ENCODE measurements at regions not wholly inside any gene's neighbourhood (a gene's known extent, or its start where the extent isn't known, plus 50 kb on each side); places are given as distances from the start of the nearest gene placed in this dataset.

- Histone ChIP-seq H3K27me3 (ENCODE audit: control insufficient read depth in 1 of 2, insufficient read depth in 2 of 2, low read length in 2 of 2) (no peaks in the 10 kb centered on the region), H3K27ac (ENCODE audit: low read depth in 2 of 2, low read length in 1 of 2) (no peak overlapping the region), H3K9me3 (ENCODE audit: control insufficient read depth in 2 of 2, insufficient read depth in 1 of 2, low read depth in 1 of 2, low read length in 1 of 2) (no peaks in the 10 kb centered on the region), H3K4me1 (ENCODE audit: control insufficient read depth in 2 of 2, insufficient read depth in 2 of 2, low read length in 1 of 2) (no peaks in the 10 kb centered on the region), H3K4me3 (ENCODE audit: low read depth in 1 of 2, low read length in 2 of 2) (no peak overlapping the region), H3K36me3 (ENCODE audit: control insufficient read depth in 2 of 2, insufficient read depth in 2 of 2, low read length in 1 of 2) (no peaks in the 10 kb centered on the region)
- 15 to 35% methylated on average over 1 of the region's 1 CpG for WGBS, 2 donors
Measured at GRCh38 chr4:111605111-111605510, 540.1 kb upstream of the FAM241A start.

- H3K27me3 ChIP-seq (ENCODE audit: control insufficient read depth in 1 of 2, insufficient read depth in 2 of 2, low read length in 2 of 2) = no peaks in the 10 kb centered on the region
- H3K27ac ChIP-seq (ENCODE audit: low read depth in 2 of 2, low read length in 1 of 2) = no peak overlapping the region
- 83 to 86% methylated on average over 5 of the region's 5 CpGs for WGBS, 2 donors
- H3K4me3 ChIP-seq (ENCODE audit: low read depth in 1 of 2, low read length in 2 of 2) = no peak overlapping the region
- H3K4me1 ChIP-seq (ENCODE audit: control insufficient read depth in 2 of 2, insufficient read depth in 2 of 2, low read length in 1 of 2) = no peaks in the 10 kb centered on the region
- H3K9me3 ChIP-seq (ENCODE audit: control insufficient read depth in 2 of 2, insufficient read depth in 1 of 2, low read depth in 1 of 2, low read length in 1 of 2) = no peaks in the 10 kb centered on the region
- no peaks in the 10 kb centered on the region for H3K36me3 ChIP-seq (ENCODE audit: control insufficient read depth in 2 of 2, insufficient read depth in 2 of 2, low read length in 1 of 2)
Measured at GRCh38 chr4:111610681-111611080, 534.6 kb upstream of the FAM241A start.

GRCh38 chr4:111618908-111619307 lies 526.3 kb upstream of the FAM241A start:
- Histone ChIP-seq H3K9me3 (ENCODE audit: control insufficient read depth in 2 of 2, insufficient read depth in 1 of 2, low read depth in 1 of 2, low read length in 1 of 2) (no peaks in the 10 kb centered on the region), H3K27ac (ENCODE audit: low read depth in 2 of 2, low read length in 1 of 2) (no peak overlapping the region), H3K36me3 (ENCODE audit: control insufficient read depth in 2 of 2, insufficient read depth in 2 of 2, low read length in 1 of 2) (no peaks in the 10 kb centered on the region), H3K27me3 (ENCODE audit: control insufficient read depth in 1 of 2, insufficient read depth in 2 of 2, low read length in 2 of 2) (no peaks in the 10 kb centered on the region), H3K4me1 (ENCODE audit: control insufficient read depth in 2 of 2, insufficient read depth in 2 of 2, low read length in 1 of 2) (no peaks in the 10 kb centered on the region), H3K4me3 (ENCODE audit: low read depth in 1 of 2, low read length in 2 of 2) (no peak overlapping the region)
- WGBS, 2 donors = 35 to 38% methylated on average over 6 of the region's 6 CpGs

GRCh38 chr4:111628437-111628836 lies 516.8 kb upstream of the FAM241A start:
- Histone ChIP-seq H3K4me3 (ENCODE audit: low read depth in 1 of 2, low read length in 2 of 2) (no peak overlapping the region), H3K27me3 (ENCODE audit: control insufficient read depth in 1 of 2, insufficient read depth in 2 of 2, low read length in 2 of 2) (no peaks in the 10 kb centered on the region), H3K4me1 (ENCODE audit: control insufficient read depth in 2 of 2, insufficient read depth in 2 of 2, low read length in 1 of 2) (no peaks in the 10 kb centered on the region), H3K27ac (ENCODE audit: low read depth in 2 of 2, low read length in 1 of 2) (no peak overlapping the region), H3K9me3 (ENCODE audit: control insufficient read depth in 2 of 2, insufficient read depth in 1 of 2, low read depth in 1 of 2, low read length in 1 of 2) (no peaks in the 10 kb centered on the region), H3K36me3 (ENCODE audit: control insufficient read depth in 2 of 2, insufficient read depth in 2 of 2, low read length in 1 of 2) (no peaks in the 10 kb centered on the region)
- 71 to 74% methylated on average over 10 of the region's 10 CpGs for WGBS, 2 donors

DNA sequence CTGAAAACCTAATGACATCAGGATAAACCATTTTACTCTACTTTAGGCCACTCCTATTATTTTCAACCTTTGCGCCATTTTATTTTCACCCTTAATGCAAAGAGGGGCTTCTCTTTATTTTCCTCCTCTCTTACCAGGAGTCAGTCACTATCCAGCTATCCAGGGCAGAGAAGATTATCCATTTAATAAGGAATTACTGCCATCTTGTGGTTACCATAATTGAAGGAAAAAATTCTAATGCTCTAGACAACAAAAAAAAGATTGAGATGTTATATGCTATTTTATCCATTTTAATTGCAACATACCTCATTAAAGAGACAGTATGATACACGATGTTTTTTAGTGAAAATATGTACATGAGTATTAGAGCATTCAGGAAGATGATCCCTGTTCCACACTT lies 514.5 kb upstream of the FAM241A start:
- Histone ChIP-seq H3K36me3 (ENCODE audit: control insufficient read depth in 2 of 2, insufficient read depth in 2 of 2, low read length in 1 of 2) (no peaks in the 10 kb centered on the region), H3K27me3 (ENCODE audit: control insufficient read depth in 1 of 2, insufficient read depth in 2 of 2, low read length in 2 of 2) (no peaks in the 10 kb centered on the region), H3K27ac (ENCODE audit: low read depth in 2 of 2, low read length in 1 of 2) (no peak overlapping the region), H3K4me3 (ENCODE audit: low read depth in 1 of 2, low read length in 2 of 2) (no peak overlapping the region), H3K4me1 (ENCODE audit: control insufficient read depth in 2 of 2, insufficient read depth in 2 of 2, low read length in 1 of 2) (no peaks in the 10 kb centered on the region), H3K9me3 (ENCODE audit: control insufficient read depth in 2 of 2, insufficient read depth in 1 of 2, low read depth in 1 of 2, low read length in 1 of 2) (no peaks in the 10 kb centered on the region)
- 45 to 49% methylated on average over 2 of the region's 2 CpGs for WGBS, 2 donors

DNA sequence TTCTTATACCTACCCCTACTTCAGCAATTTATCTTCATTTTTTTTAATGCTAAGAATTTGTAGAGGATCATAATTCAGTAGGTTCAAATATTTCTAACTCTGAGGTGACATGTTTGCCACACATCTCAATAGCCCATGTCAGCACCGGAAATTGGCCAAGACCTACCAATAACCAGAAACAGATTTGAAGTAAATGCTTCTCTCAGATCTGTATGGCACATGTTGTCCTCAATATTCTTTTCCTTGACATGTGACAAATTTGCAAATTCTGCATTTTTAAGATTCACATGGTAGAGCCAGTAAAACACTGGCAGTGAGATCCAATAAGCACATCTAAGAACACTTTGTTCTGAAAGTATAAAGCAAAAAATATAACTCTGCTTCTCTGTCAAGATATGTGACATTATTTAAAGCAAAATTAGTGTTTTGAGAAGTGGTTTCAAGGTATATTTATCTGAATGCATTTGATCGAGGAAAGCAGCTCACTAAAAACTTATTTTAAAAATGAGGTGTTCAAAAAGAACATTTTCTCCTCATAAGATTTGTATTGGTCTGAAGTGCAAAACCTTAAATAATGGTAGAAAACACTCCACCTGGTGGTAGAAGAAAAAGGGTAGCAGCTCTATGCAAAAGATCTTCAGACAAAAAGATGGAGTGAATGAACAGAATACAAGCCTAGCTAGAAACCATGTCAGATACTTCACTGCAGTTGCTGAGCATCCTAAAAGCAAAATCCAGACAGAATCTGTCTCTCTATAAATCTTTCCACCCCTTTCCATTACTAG lies 513.8 kb upstream of the FAM241A start:
- no peaks in the 10 kb centered on the region for H3K27me3 ChIP-seq (ENCODE audit: control insufficient read depth in 1 of 2, insufficient read depth in 2 of 2, low read length in 2 of 2)
- H3K9me3 ChIP-seq (ENCODE audit: control insufficient read depth in 2 of 2, insufficient read depth in 1 of 2, low read depth in 1 of 2, low read length in 1 of 2) = no peaks in the 10 kb centered on the region
- H3K4me1 ChIP-seq (ENCODE audit: control insufficient read depth in 2 of 2, insufficient read depth in 2 of 2, low read length in 1 of 2) = no peaks in the 10 kb centered on the region
- 59 to 67% methylated on average over 2 of the region's 2 CpGs for WGBS, 2 donors
- H3K36me3 ChIP-seq (ENCODE audit: control insufficient read depth in 2 of 2, insufficient read depth in 2 of 2, low read length in 1 of 2) = no peaks in the 10 kb centered on the region
- no peak overlapping the region for H3K4me3 ChIP-seq (ENCODE audit: low read depth in 1 of 2, low read length in 2 of 2)
- no peak overlapping the region for H3K27ac ChIP-seq (ENCODE audit: low read depth in 2 of 2, low read length in 1 of 2)

GRCh38 chr4:111632641-111633151 lies 512.6 kb upstream of the FAM241A start:
- no peak overlapping the region for H3K27ac ChIP-seq (ENCODE audit: low read depth in 2 of 2, low read length in 1 of 2)
- no peak overlapping the region for H3K4me3 ChIP-seq (ENCODE audit: low read depth in 1 of 2, low read length in 2 of 2)
- H3K9me3 ChIP-seq (ENCODE audit: control insufficient read depth in 2 of 2, insufficient read depth in 1 of 2, low read depth in 1 of 2, low read length in 1 of 2) = no peaks in the 10 kb centered on the region
- 64 to 65% methylated on average over 1 of the region's 1 CpG for whole genome bisulfite sequencing, 2 donors
- no peaks in the 10 kb centered on the region for H3K36me3 ChIP-seq (ENCODE audit: control insufficient read depth in 2 of 2, insufficient read depth in 2 of 2, low read length in 1 of 2)
- H3K27me3 ChIP-seq (ENCODE audit: control insufficient read depth in 1 of 2, insufficient read depth in 2 of 2, low read length in 2 of 2) = no peaks in the 10 kb centered on the region
- H3K4me1 ChIP-seq (ENCODE audit: control insufficient read depth in 2 of 2, insufficient read depth in 2 of 2, low read length in 1 of 2) = no peaks in the 10 kb centered on the region

DNA sequence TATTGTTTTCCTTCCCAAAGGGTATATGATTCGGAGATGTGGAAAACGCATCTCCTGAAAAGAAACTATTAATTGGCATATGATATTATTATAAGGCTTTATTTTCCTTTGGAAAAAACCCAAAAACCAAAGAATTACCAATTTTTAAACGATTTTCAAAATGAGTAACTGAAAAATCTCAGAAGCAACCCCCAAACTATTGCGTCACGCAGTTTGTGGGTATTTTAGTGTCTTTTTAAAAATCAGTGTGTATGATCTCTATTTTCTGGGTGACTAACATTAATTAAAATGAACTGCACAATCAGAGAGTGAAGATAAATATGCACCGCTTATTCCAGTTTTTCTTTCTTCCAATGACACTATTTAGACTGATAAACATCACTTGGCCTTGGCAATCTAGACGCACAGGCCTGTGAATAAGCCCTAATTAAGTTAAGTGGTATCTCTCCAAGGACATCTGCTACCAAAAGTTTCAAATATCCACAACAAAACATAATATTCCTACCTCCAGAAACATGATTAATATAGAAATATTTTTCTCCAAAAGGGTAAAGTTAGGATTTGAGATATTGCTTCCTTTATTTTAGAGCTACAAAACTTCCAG lies 511.5 kb upstream of the FAM241A start:
- 82 to 86% methylated on average over 7 of the region's 7 CpGs for WGBS, 2 donors
- Histone ChIP-seq H3K27ac (ENCODE audit: low read depth in 2 of 2, low read length in 1 of 2) (no peak overlapping the region), H3K4me1 (ENCODE audit: control insufficient read depth in 2 of 2, insufficient read depth in 2 of 2, low read length in 1 of 2) (no peaks in the 10 kb centered on the region), H3K27me3 (ENCODE audit: control insufficient read depth in 1 of 2, insufficient read depth in 2 of 2, low read length in 2 of 2) (no peaks in the 10 kb centered on the region), H3K4me3 (ENCODE audit: low read depth in 1 of 2, low read length in 2 of 2) (no peak overlapping the region), H3K36me3 (ENCODE audit: control insufficient read depth in 2 of 2, insufficient read depth in 2 of 2, low read length in 1 of 2) (no peaks in the 10 kb centered on the region), H3K9me3 (ENCODE audit: control insufficient read depth in 2 of 2, insufficient read depth in 1 of 2, low read depth in 1 of 2, low read length in 1 of 2) (no peaks in the 10 kb centered on the region)

- H3K27me3 ChIP-seq (ENCODE audit: control insufficient read depth in 1 of 2, insufficient read depth in 2 of 2, low read length in 2 of 2) = no peaks in the 10 kb centered on the region
- no peaks in the 10 kb centered on the region for H3K4me1 ChIP-seq (ENCODE audit: control insufficient read depth in 2 of 2, insufficient read depth in 2 of 2, low read length in 1 of 2)
- no peaks in the 10 kb centered on the region for H3K9me3 ChIP-seq (ENCODE audit: control insufficient read depth in 2 of 2, insufficient read depth in 1 of 2, low read depth in 1 of 2, low read length in 1 of 2)
- H3K27ac ChIP-seq (ENCODE audit: low read depth in 2 of 2, low read length in 1 of 2) = no peak overlapping the region
- no peaks in the 10 kb centered on the region for H3K36me3 ChIP-seq (ENCODE audit: control insufficient read depth in 2 of 2, insufficient read depth in 2 of 2, low read length in 1 of 2)
- no peak overlapping the region for H3K4me3 ChIP-seq (ENCODE audit: low read depth in 1 of 2, low read length in 2 of 2)
- 64 to 76% methylated on average over 1 of the region's 1 CpG for WGBS, 2 donors
Measured at GRCh38 chr4:111635646-111636045, 509.6 kb upstream of the FAM241A start.
